BE2C (cell line): ENCODE measurements at regions not wholly inside any gene's neighbourhood (a gene's known extent, or its start where the extent isn't known, plus 50 kb on each side); places are given as distances from the start of the nearest gene placed in this dataset.

Source experiments
- DNase-seq: peaks from one replicate; pipeline ENCODE4 v3.0.0-alpha.2; 2020
- H3K27me3 ChIP-seq: fragments of 250-450 bp; sonication (Bioruptor Pico); 2 replicates; pipeline ENCODE4 v1.5.1; 2020; ENCODE audit warnings: mild to moderate bottlenecking
- H3K36me3 ChIP-seq: fragments of 250-450 bp; sonication (Bioruptor Pico); 2 replicates; pipeline ENCODE4 v1.5.1; 2020; ENCODE audit warnings: mild to moderate bottlenecking
- H3K4me1 ChIP-seq: fragments of 250-450 bp; sonication (Bioruptor Pico); 2 replicates; pipeline ENCODE4 v1.5.1; 2020
- H3K4me3 ChIP-seq: 2 replicates; pipeline ENCODE4 v1.5.1; 2011; ENCODE audit warnings: low read depth, low read length
- H3K9me3 ChIP-seq: fragments of 250-450 bp; sonication (Bioruptor Pico); 2 replicates; pipeline ENCODE4 v1.5.1; 2020
- CTCF ChIP-seq: IDR thresholded peaks from 2 replicates; pipeline ENCODE4 v1.5.1; 2012; ENCODE audit warnings: mild to moderate bottlenecking, low read depth, low read length

- no peak for DNase-seq
- TF ChIP-seq CTCF, result no peak
Observed at GRCh38 chr7:115709664-115710063, 320.9 kb downstream of the TFEC start.

GRCh38 chr7:115708013-115708341 is 322.6 kb downstream of the TFEC start:
- Histone ChIP-seq H3K27me3 (no peaks in the 10 kb centered on the region), H3K36me3 (no peaks in the 10 kb centered on the region), H3K9me3 (no peaks in the 10 kb centered on the region), H3K4me3 (no peak overlapping the region), H3K4me1 (no peaks in the 10 kb centered on the region)
- DNase-seq, result no peak
- no peak for TF ChIP-seq CTCF

More at GRCh38 chr7:115709664-115710063, 320.9 kb downstream of the TFEC start:
- H3K36me3 ChIP-seq, result no peaks in the 10 kb centered on the region
- H3K27me3 ChIP-seq, result no peaks in the 10 kb centered on the region
- H3K4me1 ChIP-seq, result no peaks in the 10 kb centered on the region
- H3K9me3 ChIP-seq, result no peaks in the 10 kb centered on the region
- no peak overlapping the region for H3K4me3 ChIP-seq

GRCh38 chr7:115707258-115708012 is 323.1 kb downstream of the TFEC start:
- DNase-seq, result no peak
- Histone ChIP-seq H3K9me3 (no peaks in the 10 kb centered on the region), H3K4me1 (no peaks in the 10 kb centered on the region), H3K27me3 (no peaks in the 10 kb centered on the region), H3K4me3 (no peak overlapping the region), H3K36me3 (no peaks in the 10 kb centered on the region)
- peak; percentile 27 for TF ChIP-seq CTCF

GRCh38 chr7:115704884-115705283 is 325.7 kb downstream of the TFEC start:
- H3K4me3 ChIP-seq, result no peak overlapping the region
- no peaks in the 10 kb centered on the region for H3K4me1 ChIP-seq

GRCh38 chr7:115701141-115701540 is 329.4 kb downstream of the TFEC start:
- no peak for TF ChIP-seq CTCF

More at GRCh38 chr7:115704884-115705283, 325.7 kb downstream of the TFEC start:
- no peaks in the 10 kb centered on the region for H3K36me3 ChIP-seq
- no peak for DNase-seq
- TF ChIP-seq CTCF, result no peak
- no peaks in the 10 kb centered on the region for H3K9me3 ChIP-seq
- H3K27me3 ChIP-seq, result no peaks in the 10 kb centered on the region

GRCh38 chr7:115694424-115694823 is 336.1 kb downstream of the TFEC start:
- H3K36me3 ChIP-seq, result no peaks in the 10 kb centered on the region
- H3K9me3 ChIP-seq, result no peaks in the 10 kb centered on the region
- H3K4me1 ChIP-seq, result no peaks in the 10 kb centered on the region
- TF ChIP-seq CTCF, result no peak
- DNase-seq, result no peak
- no peak overlapping the region for H3K4me3 ChIP-seq
- H3K27me3 ChIP-seq, result no peaks in the 10 kb centered on the region

More at GRCh38 chr7:115701141-115701540, 329.4 kb downstream of the TFEC start:
- no peak for DNase-seq
- Histone ChIP-seq H3K36me3 (no peaks in the 10 kb centered on the region), H3K4me3 (no peak overlapping the region), H3K4me1 (no peaks in the 10 kb centered on the region), H3K27me3 (no peaks in the 10 kb centered on the region), H3K9me3 (no peaks in the 10 kb centered on the region)
